Smooth muscle cell (in vitro differentiated cells): ENCODE measurements at regions not wholly inside any gene's neighbourhood (a gene's known extent, or its start where the extent isn't known, plus 50 kb on each side); places are given as distances from the start of the nearest gene placed in this dataset.

Experiments
- DNase-seq: peaks from one replicate; lab custom pipeline; 2025; ENCODE audit not compliant: unreplicated experiment; lab: John Stamatoyannopoulos, UW
- H2AFZ ChIP-seq: fragments of 200-600 bp; sonication (generic); 2 replicates; pipeline ENCODE4 v1.6.0; 2016; ENCODE audit warnings: antibody characterized with exemption, low read depth, mild to moderate bottlenecking
- H3F3A ChIP-seq: fragments of 200-600 bp; sonication (generic); 2 replicates; pipeline ENCODE4 v1.6.0; 2017; ENCODE audit warnings: antibody characterized with exemption, low read depth
- H3K27ac ChIP-seq: fragments of 200-600 bp; sonication (generic); 2 replicates; pipeline ENCODE4 v1.5.1; 2016; ENCODE audit warnings: low read depth, mild to moderate bottlenecking
- H3K27me3 ChIP-seq: fragments of 200-600 bp; sonication (generic); 2 replicates; pipeline ENCODE4 v1.6.1; 2016; ENCODE audit warnings: low read depth, mild to moderate bottlenecking
- H3K36me3 ChIP-seq: fragments of 200-600 bp; sonication (generic); 2 replicates; pipeline ENCODE4 v1.5.1; 2016; ENCODE audit warnings: low read depth
- H3K4me1 ChIP-seq: fragments of 200-600 bp; sonication (generic); 2 replicates; pipeline ENCODE4 v1.5.1; 2016; ENCODE audit warnings: low read depth
- H3K4me2 ChIP-seq: fragments of 200-600 bp; sonication (generic); 2 replicates; pipeline ENCODE4 v1.6.0; 2016; ENCODE audit warnings: mild to moderate bottlenecking
- H3K4me3 ChIP-seq: fragments of 200-600 bp; sonication (generic); 2 replicates; pipeline ENCODE4 v1.5.1; 2016; ENCODE audit warnings: mild to moderate bottlenecking
- H3K79me2 ChIP-seq: fragments of 200-600 bp; sonication (generic); 2 replicates; pipeline ENCODE4 v1.6.0; 2016; ENCODE audit warnings: low read depth, mild to moderate bottlenecking
- H3K9ac ChIP-seq: fragments of 200-600 bp; sonication (generic); 2 replicates; pipeline ENCODE4 v1.6.0; 2016; ENCODE audit warnings: low read depth
- H3K9me3 ChIP-seq: fragments of 200-600 bp; sonication (generic); replicated peaks from 2 replicates; pipeline ENCODE4 v1.5.1; 2016; ENCODE audit warnings: low read depth
- H4K20me1 ChIP-seq: fragments of 200-600 bp; sonication (generic); 2 replicates; pipeline ENCODE4 v1.6.0; 2016; ENCODE audit warnings: low read depth
- CTCF ChIP-seq: fragments of 200-600 bp; sonication (generic); IDR thresholded peaks from 2 replicates; pipeline ENCODE4 v1.5.1; 2017; ENCODE audit warnings: borderline replicate concordance, mild to moderate bottlenecking, antibody characterized with exemption; ENCODE audit not compliant: insufficient read depth, poor library complexity, severe bottlenecking
- WGBS: methylation state at CpG from one replicate; pipeline ENCODE4 v1.1.7; 2016; ENCODE audit warnings: low lambda C conversion rate; 5-methylcytosine and 5-hydroxymethylcytosine counted together

GRCh38 chrX:143935601-143936000 lies 51.7 kb downstream of the UBE2NL start:
- Histone ChIP-seq H3K79me2 (no peaks in the 10 kb centered on the region), H3K4me2 (no peak overlapping the region), H2AFZ (no peak overlapping the region), H3F3A (no peaks in the 10 kb centered on the region), H4K20me1 (no peaks in the 10 kb centered on the region), H3K27me3 (no peaks in the 10 kb centered on the region), H3K9me3 (no peaks in the 10 kb centered on the region), H3K36me3 (no peaks in the 10 kb centered on the region), H3K4me3 (no peak overlapping the region), H3K9ac (no peak overlapping the region), H3K27ac (no peak overlapping the region), H3K4me1 (no peaks in the 10 kb centered on the region)
- WGBS = 78% methylated on average over 3 of the region's 3 CpGs
- no peak for DNase-seq
- TF ChIP-seq CTCF = no peak

- no peak overlapping the region for H3K4me3 ChIP-seq
- H3K4me1 ChIP-seq = no peaks in the 10 kb centered on the region
- H3F3A ChIP-seq = no peaks in the 10 kb centered on the region
- DNase-seq = no peak
- no peaks in the 10 kb centered on the region for H3K9me3 ChIP-seq
- H3K79me2 ChIP-seq = no peaks in the 10 kb centered on the region
- H3K4me2 ChIP-seq = no peak overlapping the region
- no peaks in the 10 kb centered on the region for H3K36me3 ChIP-seq
- no peak overlapping the region for H3K9ac ChIP-seq
- no peaks in the 10 kb centered on the region for H4K20me1 ChIP-seq
- no peak overlapping the region for H2AFZ ChIP-seq
- no peak for TF ChIP-seq CTCF
- no peak overlapping the region for H3K27ac ChIP-seq
- 85% methylated on average over 5 of the region's 5 CpGs for WGBS
- H3K27me3 ChIP-seq = no peaks in the 10 kb centered on the region
Measured at GRCh38 chrX:143940119-143940518, 56.2 kb downstream of the UBE2NL start.

DNA sequence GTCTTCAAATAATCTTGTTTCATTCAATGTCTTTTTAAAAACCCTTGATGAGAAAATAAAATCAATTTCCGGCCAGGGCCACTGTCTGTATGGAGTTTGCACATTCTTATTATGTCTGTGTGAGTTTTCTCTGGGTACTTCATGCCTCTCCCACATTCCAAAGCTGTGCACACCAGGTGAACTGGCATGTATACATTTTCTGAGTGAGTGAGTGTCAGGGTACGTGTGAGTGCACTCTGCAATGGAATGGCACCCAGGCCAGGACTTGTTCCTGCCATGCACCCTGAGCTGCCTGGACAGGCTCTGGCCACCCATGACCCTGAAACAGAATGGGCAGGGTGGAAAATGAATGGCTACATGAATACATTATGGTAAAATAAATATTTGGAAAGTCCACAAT lies 61.3 kb downstream of the UBE2NL start:
- no peaks in the 10 kb centered on the region for H3K27me3 ChIP-seq
- H3K36me3 ChIP-seq = no peaks in the 10 kb centered on the region
- H3F3A ChIP-seq = no peaks in the 10 kb centered on the region
- no peak overlapping the region for H2AFZ ChIP-seq
- H3K4me2 ChIP-seq = no peak overlapping the region
- H3K79me2 ChIP-seq = no peaks in the 10 kb centered on the region
- no peak for TF ChIP-seq CTCF
- no peak overlapping the region for H3K27ac ChIP-seq
- no peaks in the 10 kb centered on the region for H4K20me1 ChIP-seq
- no peak overlapping the region for H3K9ac ChIP-seq
- no peak overlapping the region for H3K4me3 ChIP-seq
- no peaks in the 10 kb centered on the region for H3K9me3 ChIP-seq
- no peaks in the 10 kb centered on the region for H3K4me1 ChIP-seq
- DNase-seq = no peak
- WGBS = 69% methylated on average over 2 of the region's 2 CpGs

GRCh38 chrX:143964549-143964948 lies 80.7 kb downstream of the UBE2NL start:
- Histone ChIP-seq H3K27ac (no peak overlapping the region), H2AFZ (no peak overlapping the region), H4K20me1 (no peaks in the 10 kb centered on the region), H3K4me1 (no peaks in the 10 kb centered on the region), H3F3A (no peaks in the 10 kb centered on the region), H3K4me3 (no peak overlapping the region), H3K9me3 (no peaks in the 10 kb centered on the region), H3K27me3 (no peaks in the 10 kb centered on the region), H3K4me2 (no peak overlapping the region), H3K36me3 (no peaks in the 10 kb centered on the region), H3K9ac (no peak overlapping the region), H3K79me2 (no peaks in the 10 kb centered on the region)
- WGBS = 75% methylated on average over 6 of the region's 6 CpGs
- TF ChIP-seq CTCF = no peak
- DNase-seq = no peak
